HUES6 (cell line): ENCODE measurements at regions not wholly inside any gene's neighbourhood (a gene's known extent, or its start where the extent isn't known, plus 50 kb on each side); places are given as distances from the start of the nearest gene placed in this dataset.

ENCODE experiments used
- H3K27ac ChIP-seq: 2 replicates; pipeline ENCODE4 v1.7.0; 2013; ENCODE audit warnings: low read depth, mild to moderate bottlenecking, low read length, inconsistent platforms
- H3K27me3 ChIP-seq: 2 replicates; pipeline ENCODE4 v1.6.1; 2013; ENCODE audit warnings: low read length; ENCODE audit not compliant: control insufficient read depth, insufficient read depth
- H3K36me3 ChIP-seq: 2 replicates; pipeline ENCODE4 v1.6.1; 2013; ENCODE audit warnings: low read length; ENCODE audit not compliant: control insufficient read depth, insufficient read depth
- H3K4me1 ChIP-seq: 2 replicates; pipeline ENCODE4 v1.6.1; 2013; ENCODE audit warnings: low read length; ENCODE audit not compliant: control insufficient read depth, insufficient read depth
- H3K4me3 ChIP-seq: 2 replicates; pipeline ENCODE4 v1.5.1; 2013; ENCODE audit warnings: low read depth, low read length
- H3K9ac ChIP-seq: one replicate; pipeline ENCODE4 v1.6.1; 2013; ENCODE audit warnings: mild to moderate bottlenecking, low read length
- H3K9me3 ChIP-seq: 2 replicates; pipeline ENCODE4 v1.6.1; 2013; ENCODE audit warnings: low read depth, low read length; ENCODE audit not compliant: control insufficient read depth, insufficient read depth

DNA sequence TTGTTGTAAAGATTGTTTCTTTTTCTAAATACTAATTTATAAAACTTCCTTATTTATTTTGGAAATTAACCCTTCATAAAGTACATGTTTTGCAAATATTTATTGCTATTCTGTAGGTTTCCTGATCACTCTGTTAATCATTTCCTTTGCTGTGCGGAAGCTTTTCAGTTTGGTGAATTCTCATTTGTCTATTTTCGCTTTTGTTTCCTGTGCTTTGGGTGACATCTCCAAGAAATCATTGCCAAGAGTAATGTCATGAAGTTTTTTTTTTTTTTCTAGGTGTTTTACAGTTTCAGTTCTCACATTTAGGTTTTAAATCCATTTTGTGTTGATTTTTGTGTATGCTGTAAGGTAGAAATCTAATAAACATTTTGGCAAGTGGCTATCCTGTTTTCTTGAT is 1899.8 kb upstream of the ACO1 start:
- no peak overlapping the region for H3K9ac ChIP-seq
- no peak overlapping the region for H3K27ac ChIP-seq
- no peaks in the 10 kb centered on the region for H3K9me3 ChIP-seq
- H3K27me3 ChIP-seq = no peaks in the 10 kb centered on the region
- no peaks in the 10 kb centered on the region for H3K4me1 ChIP-seq
- H3K36me3 ChIP-seq = no peaks in the 10 kb centered on the region
- H3K4me3 ChIP-seq = no peak overlapping the region

DNA sequence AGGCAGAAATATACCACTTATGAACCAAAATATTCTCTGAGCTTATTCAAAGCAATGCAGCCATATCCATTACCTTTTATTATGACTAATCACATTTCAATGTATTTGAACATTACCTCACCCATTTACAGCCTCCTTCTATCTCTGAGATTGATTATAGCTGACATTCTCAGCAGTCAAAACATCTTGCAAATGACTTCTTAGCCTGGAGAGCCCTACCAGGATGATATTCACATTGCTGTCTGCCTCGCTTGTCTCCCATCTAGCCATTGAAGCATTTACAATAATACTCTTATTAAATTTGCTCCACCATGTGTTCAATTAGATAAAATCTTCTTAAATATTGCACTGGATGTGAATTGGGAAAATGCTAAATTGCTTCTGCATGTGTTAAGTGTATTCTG is 1879.9 kb upstream of the ACO1 start:
- no peak overlapping the region for H3K9ac ChIP-seq
- no peaks in the 10 kb centered on the region for H3K4me1 ChIP-seq
- H3K4me3 ChIP-seq = no peak overlapping the region
- H3K27ac ChIP-seq = no peak overlapping the region
- H3K36me3 ChIP-seq = no peaks in the 10 kb centered on the region
- no peaks in the 10 kb centered on the region for H3K27me3 ChIP-seq
- no peaks in the 10 kb centered on the region for H3K9me3 ChIP-seq

GRCh38 chr9:30505311-30505710 is 1879.1 kb upstream of the ACO1 start:
- Histone ChIP-seq H3K36me3 (no peaks in the 10 kb centered on the region), H3K9me3 (no peaks in the 10 kb centered on the region), H3K9ac (no peak overlapping the region), H3K27ac (no peak overlapping the region), H3K4me1 (no peaks in the 10 kb centered on the region), H3K4me3 (no peak overlapping the region), H3K27me3 (no peaks in the 10 kb centered on the region)

GRCh38 chr9:30506749-30507148 is 1877.7 kb upstream of the ACO1 start:
- Histone ChIP-seq H3K4me3 (no peak overlapping the region), H3K27ac (no peak overlapping the region), H3K36me3 (no peaks in the 10 kb centered on the region), H3K4me1 (no peaks in the 10 kb centered on the region), H3K9ac (no peak overlapping the region), H3K9me3 (no peaks in the 10 kb centered on the region), H3K27me3 (no peaks in the 10 kb centered on the region)

- Histone ChIP-seq H3K4me3 (no peak overlapping the region), H3K36me3 (no peaks in the 10 kb centered on the region), H3K4me1 (no peaks in the 10 kb centered on the region), H3K27me3 (no peaks in the 10 kb centered on the region), H3K27ac (no peak overlapping the region), H3K9me3 (no peaks in the 10 kb centered on the region), H3K9ac (no peak overlapping the region)
Measured at GRCh38 chr9:30507166-30507565, 1877.3 kb upstream of the ACO1 start.

DNA sequence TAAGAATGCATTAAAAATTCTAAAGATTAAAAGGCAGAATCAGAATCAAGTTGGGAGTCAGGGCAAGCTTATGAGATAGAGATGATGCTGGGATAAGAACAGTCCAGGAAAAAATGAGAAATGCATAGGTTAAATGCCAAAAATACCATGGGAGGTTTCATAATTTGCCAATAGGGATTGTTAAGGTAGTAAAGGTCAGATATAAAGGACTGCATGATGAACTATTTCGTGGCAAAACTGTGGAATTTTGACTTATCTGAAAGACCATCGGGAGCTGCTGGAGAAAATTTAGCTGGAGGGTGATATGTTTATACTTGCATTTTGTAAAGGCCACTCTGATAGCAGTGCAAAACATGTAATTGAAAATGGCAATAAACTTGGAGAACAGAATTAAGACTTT is 1872.8 kb upstream of the ACO1 start:
- H3K36me3 ChIP-seq = no peaks in the 10 kb centered on the region
- H3K9ac ChIP-seq = no peak overlapping the region
- H3K27me3 ChIP-seq = no peaks in the 10 kb centered on the region
- H3K4me1 ChIP-seq = no peaks in the 10 kb centered on the region
- no peak overlapping the region for H3K27ac ChIP-seq
- no peak overlapping the region for H3K4me3 ChIP-seq
- H3K9me3 ChIP-seq = peaks cover 29% of the 10 kb centered on the region

GRCh38 chr9:30519166-30519565 is 1865.3 kb upstream of the ACO1 start:
- no peaks in the 10 kb centered on the region for H3K4me1 ChIP-seq
- no peak overlapping the region for H3K9ac ChIP-seq
- H3K9me3 ChIP-seq = peaks cover 18% of the 10 kb centered on the region
- H3K36me3 ChIP-seq = no peaks in the 10 kb centered on the region
- H3K4me3 ChIP-seq = no peak overlapping the region
- H3K27me3 ChIP-seq = no peaks in the 10 kb centered on the region
- H3K27ac ChIP-seq = no peak overlapping the region

DNA sequence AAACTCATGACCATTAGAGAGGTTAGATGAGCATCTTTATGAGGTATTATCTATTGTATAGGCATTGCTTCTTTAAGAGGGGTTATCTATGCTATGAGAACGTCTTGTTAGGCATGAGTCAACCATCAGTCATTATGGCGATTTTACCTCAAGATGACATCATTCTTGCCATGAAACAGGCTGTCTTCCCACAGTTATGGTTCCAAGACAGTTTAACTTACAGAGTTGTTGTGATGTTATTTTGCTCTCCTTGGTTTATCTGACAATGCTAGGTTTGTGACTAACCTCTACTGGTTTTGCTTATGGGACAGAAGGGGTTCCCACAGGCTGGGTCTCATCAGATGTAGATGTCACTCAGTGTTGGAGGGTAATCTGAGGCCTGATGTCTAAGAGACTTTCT is 1864.7 kb upstream of the ACO1 start:
- H3K4me1 ChIP-seq = no peaks in the 10 kb centered on the region
- no peaks in the 10 kb centered on the region for H3K27me3 ChIP-seq
- H3K4me3 ChIP-seq = no peak overlapping the region
- no peak overlapping the region for H3K27ac ChIP-seq
- H3K9me3 ChIP-seq = peaks cover 13% of the 10 kb centered on the region
- H3K36me3 ChIP-seq = no peaks in the 10 kb centered on the region
- H3K9ac ChIP-seq = no peak overlapping the region

GRCh38 chr9:30522061-30522460 is 1862.4 kb upstream of the ACO1 start:
- Histone ChIP-seq H3K27me3 (no peaks in the 10 kb centered on the region), H3K36me3 (no peaks in the 10 kb centered on the region), H3K9ac (no peak overlapping the region), H3K4me1 (no peaks in the 10 kb centered on the region), H3K4me3 (no peak overlapping the region), H3K9me3 (no peaks in the 10 kb centered on the region), H3K27ac (no peak overlapping the region)

GRCh38 chr9:30522486-30522885 is 1862.0 kb upstream of the ACO1 start:
- H3K9ac ChIP-seq = no peak overlapping the region
- H3K36me3 ChIP-seq = no peaks in the 10 kb centered on the region
- H3K4me3 ChIP-seq = no peak overlapping the region
- H3K27ac ChIP-seq = no peak overlapping the region
- H3K27me3 ChIP-seq = no peaks in the 10 kb centered on the region
- H3K9me3 ChIP-seq = no peaks in the 10 kb centered on the region
- H3K4me1 ChIP-seq = no peaks in the 10 kb centered on the region

DNA sequence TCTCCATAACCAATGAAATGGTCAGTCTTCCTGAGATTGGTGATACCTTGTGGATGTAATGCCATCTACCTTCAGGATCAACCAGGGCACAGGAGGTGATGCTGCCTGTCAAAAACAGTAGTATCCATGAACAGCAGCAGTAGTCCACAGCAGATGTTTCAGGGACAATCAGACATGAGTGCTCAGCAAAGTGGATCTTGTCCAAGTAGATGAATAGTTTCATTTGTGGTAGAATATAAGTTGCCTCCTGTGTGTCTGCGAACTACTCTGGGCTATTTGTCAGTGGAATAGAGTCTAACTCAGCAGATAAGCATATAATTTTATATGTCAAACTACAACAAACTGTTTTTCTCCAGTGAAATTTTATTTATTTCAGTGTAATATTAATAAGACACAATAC is 1860.1 kb upstream of the ACO1 start:
- H3K27me3 ChIP-seq = no peaks in the 10 kb centered on the region
- no peaks in the 10 kb centered on the region for H3K9me3 ChIP-seq
- H3K4me1 ChIP-seq = no peaks in the 10 kb centered on the region
- H3K27ac ChIP-seq = no peak overlapping the region
- H3K36me3 ChIP-seq = no peaks in the 10 kb centered on the region
- no peak overlapping the region for H3K9ac ChIP-seq
- no peak overlapping the region for H3K4me3 ChIP-seq

DNA sequence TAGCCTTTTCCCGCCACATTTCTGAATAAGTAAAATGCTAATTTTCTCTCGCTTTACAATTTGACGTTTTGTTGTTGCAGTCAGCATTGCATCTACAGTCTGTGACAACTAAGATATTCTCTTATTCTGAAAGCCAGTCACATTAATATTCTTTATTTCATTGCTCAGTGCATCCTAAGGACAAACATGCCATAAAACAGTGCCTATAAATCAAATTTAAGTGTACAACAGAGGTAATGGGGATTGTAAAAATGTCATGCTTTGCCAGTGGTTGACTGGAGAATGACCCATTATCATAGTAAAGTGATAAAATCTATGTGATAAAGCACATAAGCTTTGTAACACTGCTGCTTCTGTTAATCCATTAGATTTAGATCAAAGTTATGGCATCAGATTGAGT is 1850.0 kb upstream of the ACO1 start:
- no peaks in the 10 kb centered on the region for H3K27me3 ChIP-seq
- peaks cover 26% of the 10 kb centered on the region for H3K9me3 ChIP-seq

More for the DNA sequence above, 1850.0 kb upstream of the ACO1 start:
- Histone ChIP-seq H3K4me3 (no peak overlapping the region), H3K36me3 (no peaks in the 10 kb centered on the region), H3K4me1 (no peaks in the 10 kb centered on the region), H3K9ac (no peak overlapping the region), H3K27ac (no peak overlapping the region)
